HG03432 (cell line): ENCODE measurements at regions not wholly inside any gene's neighbourhood (a gene's known extent, or its start where the extent isn't known, plus 50 kb on each side); places are given as distances from the start of the nearest gene placed in this dataset.

Experiments
- ATAC-seq: cut with Tn5 transposase; IDR thresholded peaks from one replicate; pipeline ENCODE4 v1.9.1; 2021; ENCODE audit warnings: mild to moderate bottlenecking, moderate library complexity; ENCODE audit not compliant: unreplicated experiment

DNA sequence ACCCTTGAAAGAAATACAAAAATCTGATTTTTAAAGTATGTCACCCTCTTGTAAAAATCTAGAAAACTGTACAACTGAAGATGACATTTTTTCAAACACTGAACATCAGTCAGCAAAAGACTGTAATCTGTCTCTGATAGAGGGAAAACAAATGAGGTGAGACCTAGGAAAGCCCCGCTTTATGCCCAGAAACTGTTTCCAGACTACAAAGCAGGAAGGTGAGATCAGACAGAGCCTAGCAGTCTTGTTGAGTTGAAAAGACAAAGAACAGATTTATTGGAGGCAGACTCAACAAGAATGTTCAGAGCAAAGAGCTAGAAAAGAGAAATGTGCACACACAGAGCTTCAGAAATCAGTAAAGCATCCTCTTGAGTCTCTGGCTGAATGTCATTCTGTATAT is 873.6 kb downstream of the LRFN5 start:
- no peak for ATAC-seq

DNA sequence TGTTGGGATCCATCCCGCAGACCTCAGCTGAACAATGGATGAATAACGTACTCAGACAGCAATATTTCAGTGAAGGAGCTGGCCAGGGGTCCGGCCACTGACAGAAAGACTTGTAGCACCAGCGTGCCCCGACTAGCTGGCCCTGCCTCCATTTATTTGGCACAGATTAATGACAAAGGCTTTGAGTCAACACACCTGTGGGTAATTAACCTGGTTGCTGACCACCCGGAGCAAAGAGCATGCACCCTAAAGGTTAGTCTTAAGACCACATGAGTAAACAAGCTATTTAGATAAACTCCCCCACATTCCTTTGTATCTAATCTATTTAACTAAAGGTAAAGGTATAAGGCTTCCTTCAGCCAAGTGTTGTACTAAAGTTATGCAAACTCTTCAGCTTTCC is 868.6 kb downstream of the LRFN5 start:
- no peak for ATAC-seq

DNA sequence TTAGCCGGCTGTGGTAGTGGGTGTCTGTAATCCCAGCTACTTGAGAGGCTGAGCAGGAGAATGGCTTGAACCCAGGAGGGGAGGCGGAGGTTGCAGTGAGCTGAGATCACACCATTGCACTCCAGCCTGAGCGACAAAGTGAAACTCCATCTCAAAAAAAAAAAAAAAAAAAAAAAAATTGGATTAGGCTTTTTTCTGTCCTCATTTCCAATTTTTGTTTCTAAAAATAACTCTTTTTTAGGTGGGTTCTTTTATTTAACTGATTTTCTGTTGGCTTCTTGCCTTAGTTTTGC is 863.7 kb downstream of the LRFN5 start:
- peak; percentile 6 for ATAC-seq

DNA sequence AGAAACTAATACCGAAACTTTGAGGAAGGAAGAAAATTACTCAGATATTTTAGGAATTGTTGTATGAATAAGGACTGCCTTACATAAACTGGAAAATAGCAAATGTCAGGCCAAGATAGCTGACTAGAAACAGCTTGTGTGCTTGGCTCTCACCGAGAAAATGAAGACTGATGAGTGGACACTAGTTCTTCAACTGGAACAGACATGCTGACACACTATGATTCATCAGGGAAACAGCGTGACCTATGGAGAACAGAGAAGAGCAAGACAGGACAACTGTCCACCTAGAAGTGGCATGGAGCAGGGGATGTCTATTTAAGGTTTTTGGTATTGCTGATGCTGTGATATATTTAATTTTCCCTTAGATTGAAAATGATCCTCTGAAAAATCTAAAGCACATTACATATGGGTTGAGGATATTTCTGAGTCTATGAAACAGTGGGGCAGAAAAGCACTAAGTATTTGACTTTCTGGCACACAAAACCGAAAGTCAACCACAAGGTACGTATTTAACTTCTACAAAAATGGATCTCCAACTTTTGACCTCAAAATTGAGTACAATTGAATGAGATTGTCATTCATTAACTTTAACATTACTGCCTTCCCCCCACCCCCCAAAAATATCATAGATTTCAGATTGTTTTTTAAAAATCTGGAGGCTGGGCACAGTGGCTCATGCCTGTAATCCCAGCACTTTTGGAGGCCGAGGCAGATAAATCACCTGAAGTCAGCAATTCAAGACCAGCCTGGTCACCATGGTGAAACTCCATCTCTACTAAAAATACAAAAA is 863.2 kb downstream of the LRFN5 start:
- peak; percentile 53 for ATAC-seq

DNA sequence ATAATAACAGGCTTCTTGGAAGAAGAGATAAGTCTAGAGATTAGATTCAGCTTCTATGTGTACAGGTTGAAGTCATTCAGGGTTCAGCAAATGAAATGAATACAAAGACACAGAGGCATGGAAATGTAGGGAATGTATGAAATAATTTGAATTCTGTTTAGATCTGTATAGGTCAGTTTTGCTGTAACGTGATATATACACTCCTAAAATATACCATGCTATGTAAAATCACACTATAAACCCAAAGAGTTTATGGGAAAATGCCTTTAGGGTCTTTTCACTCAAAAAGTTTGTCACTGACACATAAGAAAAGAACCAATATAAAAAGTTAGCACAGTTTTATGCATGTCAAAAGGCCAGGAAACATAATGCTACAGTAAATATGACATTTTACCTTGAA is 854.0 kb downstream of the LRFN5 start:
- no peak for ATAC-seq

DNA sequence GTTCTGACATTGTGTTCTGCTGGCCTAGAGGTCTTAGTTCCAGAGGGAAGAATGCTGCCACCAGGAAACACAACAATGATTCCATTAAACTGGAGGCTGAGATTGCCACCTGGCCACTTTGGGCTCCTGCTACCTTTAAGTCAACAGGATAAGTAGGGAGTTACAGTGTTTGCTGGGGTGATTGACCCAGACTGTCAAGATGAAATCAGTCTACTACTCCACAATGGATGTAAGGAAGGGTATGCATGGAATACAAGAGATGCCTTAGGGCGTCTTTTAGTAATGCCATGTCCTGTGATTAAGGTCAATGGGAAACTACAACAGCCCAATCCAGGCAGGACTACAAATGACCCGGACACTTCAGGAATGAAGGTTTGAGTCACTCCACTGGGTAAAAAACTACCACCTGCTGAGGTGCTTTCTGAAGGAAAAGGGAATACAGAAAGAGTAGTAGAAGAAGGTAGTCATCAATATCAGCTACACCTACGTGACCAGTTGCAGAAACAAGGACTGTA is 852.6 kb downstream of the LRFN5 start:
- no peak for ATAC-seq

DNA sequence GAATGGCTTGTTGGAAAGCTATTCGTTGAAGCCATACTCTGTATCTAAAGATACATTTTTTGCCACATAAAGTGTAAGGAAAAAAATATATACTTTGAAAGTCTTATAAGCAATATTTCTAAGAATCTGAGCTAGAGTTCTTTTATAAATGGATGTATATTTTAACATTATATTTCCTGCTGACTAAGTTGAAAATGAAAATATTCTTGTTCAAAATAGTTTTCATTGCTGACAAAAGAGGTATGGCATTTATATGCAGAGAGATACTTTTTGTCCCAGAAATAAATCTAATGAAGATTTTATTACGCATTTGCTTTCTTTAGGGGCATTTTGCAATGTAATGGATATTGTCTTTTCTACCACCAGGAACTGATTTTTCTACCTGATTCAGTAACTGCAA is 834.9 kb downstream of the LRFN5 start:
- ATAC-seq, result no peak

DNA sequence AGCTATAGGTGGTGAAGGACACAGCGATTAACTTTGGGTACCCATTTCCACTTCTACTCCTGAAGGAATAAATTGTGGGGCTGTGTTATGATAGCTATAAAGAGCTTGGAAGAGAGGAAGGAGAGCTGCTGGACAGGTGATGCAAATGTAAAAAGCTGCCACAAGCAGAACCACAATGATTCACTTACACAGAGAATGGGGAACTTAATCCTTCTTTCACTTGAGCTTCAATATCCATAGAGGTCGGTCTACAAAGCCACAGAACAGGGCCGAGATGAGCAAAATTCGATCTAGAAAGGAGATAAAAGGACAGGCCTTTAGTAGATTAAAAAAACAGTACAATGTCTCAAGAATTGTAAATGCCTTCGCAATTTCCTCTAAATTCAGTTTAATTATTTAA is 831.1 kb downstream of the LRFN5 start:
- no peak for ATAC-seq

DNA sequence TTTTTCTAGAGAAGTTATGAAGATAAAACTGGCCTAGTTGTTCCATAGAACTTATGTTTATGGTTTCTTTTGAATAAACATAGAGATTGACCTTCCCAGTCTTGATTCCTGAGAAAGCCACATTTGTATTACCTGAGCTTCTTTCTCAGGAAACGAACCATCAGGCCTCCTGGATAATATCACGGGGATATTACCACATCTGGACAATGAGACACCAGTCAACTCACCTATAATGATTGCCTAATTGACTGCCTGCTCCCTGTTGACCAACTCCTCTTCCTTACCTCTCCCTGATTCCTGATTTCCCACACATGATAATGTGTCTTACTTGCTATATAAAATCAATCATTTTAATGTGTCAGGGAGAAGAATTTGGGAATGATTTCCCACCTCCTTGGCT is 822.7 kb downstream of the LRFN5 start:
- peak; percentile 3 for ATAC-seq

DNA sequence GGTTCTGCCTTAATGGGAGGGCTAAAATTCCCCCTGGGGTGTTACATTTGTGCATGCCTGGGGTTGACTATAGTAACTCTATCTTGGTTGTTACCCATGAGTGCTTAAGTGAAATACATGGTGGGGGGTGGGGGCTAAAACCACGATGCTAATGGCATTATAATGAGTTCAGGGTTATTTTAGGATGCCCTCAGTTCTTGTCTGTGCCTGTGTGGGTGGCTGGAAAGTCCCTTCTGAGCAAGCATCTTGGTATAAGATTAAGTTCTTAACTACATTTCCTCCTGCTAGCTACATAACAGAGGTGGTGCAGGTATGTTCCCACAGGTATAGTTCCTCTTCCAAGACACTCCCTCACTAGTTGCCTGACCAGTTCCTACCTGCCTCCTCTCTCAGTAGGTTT is 822.3 kb downstream of the LRFN5 start:
- ATAC-seq, result peak; percentile 99

DNA sequence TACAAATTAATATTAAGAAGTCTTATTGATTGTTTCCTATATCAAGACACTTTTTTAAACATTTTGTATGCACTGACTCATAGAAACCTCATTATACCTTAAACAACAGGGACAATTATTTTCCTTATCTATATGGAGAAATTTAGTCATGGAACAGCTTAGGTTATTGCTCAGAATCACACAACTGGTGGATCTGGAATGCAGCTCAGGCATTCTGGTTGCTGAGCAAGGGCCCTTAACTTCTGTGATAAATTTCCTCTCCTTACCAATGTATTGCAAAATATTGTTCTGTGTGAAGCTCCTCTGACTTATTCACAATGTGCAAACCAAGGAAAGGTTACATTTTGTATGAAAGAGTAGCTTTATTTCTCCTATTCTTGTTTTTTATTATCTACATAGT is 817.8 kb downstream of the LRFN5 start:
- no peak for ATAC-seq

DNA sequence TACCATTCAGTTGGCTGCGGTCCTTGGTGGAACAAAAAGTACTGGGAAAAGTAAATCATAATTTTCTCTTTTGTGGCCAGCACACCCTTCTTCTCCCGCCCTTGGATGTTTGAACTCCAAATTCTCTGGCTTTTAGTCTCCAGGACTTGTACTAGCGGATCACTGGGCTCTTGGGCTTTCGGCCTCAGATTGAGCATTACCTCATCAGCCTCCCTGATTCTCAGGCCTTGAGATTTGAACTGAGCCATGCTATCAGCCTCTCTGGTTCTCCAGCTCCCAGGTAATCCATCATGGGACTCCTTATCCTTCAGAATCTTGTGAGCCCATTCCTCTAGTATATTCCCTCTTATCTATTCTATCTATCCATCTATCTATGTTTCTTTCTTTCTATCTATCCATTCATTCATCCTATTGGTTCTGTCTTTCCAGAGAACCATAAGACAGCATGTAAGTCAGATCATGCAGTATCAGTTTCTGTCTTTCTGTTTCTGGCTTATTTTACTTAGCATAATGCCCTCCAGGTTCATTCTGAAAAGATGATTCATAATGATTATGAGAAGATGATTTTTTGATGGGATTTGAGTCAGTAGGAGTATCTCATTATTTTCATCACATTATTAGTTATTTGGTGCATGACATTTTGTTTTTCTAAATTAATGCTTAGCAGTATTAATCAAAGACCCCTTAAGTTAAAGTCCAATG is 814.9 kb downstream of the LRFN5 start:
- ATAC-seq, result no peak

DNA sequence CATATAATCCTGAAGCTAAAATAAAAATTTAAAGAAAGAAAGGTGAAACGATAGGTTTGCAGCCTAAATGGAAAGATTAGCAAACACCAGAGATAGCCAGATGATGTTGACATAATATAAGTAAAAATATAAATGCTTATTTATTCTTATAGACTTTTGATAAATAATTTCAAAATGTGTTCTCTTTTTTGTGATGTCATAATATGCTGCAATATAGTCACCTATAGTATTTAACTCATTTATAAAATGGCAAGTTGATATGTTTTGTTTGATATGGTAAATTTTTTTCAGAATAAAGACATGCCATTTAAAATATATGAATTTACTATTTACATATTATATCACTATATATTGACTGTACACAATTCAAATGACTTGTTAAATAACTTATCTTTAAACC is 813.4 kb downstream of the LRFN5 start:
- ATAC-seq, result no peak

DNA sequence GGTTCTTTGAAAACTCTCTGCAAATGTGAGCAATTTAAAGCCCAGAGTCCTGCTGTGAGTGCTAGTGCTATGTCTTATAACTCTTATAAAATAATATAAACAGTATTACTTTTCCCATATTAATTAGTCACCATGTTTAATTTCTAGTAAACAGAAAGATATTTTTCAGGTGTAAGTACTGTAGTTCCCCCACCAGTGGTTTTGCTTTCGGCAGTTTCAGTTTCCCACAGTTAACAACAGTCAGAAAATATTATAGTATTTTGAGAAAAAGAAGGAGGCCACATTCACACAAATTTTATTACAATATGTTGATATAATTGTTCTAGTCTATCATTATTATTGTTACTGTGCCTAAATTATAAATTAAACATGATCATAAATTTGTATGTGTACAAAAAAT is 800.5 kb downstream of the LRFN5 start:
- peak; percentile 67 for ATAC-seq

DNA sequence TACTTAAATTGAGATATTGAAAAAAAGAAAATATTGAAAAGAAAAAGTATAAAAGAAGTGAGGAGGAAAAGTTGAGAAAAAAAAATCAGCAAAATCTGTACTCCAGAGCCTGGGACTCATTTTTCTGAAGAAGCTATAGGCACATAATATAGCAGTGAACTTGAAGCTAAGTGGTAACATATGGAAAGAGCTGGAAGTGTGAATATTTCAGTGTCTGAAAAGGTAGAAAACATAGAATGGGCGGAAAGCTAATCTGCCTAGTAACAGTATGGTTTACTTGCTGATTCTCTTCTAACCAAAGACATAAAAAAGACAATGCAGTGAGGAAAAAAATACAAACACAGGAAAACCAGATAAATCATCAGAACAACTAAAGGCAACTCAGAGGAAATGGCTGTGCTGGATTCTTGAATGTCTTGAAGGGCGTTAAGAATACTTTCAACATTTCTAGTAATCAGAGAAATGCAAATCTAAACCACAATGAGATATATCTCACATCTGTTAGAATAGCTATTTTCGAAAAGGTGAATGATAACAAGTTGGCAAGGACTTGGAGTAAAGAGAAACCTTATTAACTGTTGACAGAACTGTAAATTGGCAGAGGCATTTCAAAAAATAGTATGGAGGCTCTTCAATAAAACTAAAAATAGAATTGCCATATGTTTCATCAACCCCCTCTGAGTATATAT is 784.6 kb downstream of the LRFN5 start:
- ATAC-seq, result peak; percentile 80

DNA sequence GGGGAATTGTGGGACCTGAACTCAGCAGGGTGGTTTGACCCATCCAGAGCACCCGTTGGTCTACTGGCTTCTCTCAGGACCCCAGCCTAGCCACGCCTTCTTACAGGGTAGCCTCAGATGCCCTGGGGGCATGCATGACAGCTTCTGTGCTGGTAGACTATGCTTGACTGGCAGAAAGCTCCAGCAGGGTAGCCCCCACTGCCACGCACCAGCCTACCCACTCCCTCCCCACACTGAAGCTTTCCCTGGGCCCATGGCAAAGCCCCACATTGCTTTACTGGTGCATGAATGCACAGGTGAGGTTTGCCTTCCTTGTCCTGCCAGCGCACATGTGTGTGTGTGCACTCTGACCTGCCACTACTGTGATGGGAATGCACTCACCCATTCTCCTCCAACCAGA is 772.2 kb downstream of the LRFN5 start:
- ATAC-seq, result no peak

DNA sequence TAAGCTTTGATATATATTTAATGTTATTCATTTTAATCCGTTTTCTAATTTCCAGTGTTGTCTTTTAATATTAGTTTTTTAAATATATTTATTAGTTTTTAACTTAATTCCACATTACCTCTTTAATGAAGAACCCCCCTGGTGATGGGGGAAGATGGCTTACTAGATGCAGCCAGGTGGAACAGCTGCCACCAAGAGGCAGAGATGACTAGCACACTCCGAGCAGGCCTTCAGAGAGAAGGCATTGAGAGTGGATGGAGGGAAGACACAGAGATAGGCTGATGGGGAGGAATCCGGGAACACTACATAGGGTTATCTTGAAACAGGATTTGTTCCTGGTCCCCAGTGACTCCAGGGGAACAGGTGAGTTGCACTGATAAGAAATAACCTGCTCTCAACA is 771.6 kb downstream of the LRFN5 start:
- ATAC-seq, result no peak

DNA sequence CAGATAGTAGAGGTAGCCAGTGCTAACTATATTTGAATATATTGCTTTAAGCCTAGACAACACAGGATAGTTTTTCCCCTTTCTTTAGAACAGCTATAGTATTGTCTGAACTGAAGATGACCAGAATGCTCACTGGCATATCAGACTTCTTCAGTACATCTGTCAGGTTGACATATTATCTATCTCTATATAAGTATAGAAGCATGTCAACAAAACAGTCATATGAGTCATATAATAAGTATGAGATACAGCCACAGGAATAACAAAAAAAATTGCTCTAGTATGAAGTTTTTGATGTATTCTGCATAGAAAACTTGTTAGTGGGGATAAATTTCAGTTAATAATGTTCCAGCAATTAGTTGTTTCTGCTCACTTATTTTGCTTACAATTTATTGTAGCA is 767.7 kb downstream of the LRFN5 start:
- ATAC-seq, result no peak

DNA sequence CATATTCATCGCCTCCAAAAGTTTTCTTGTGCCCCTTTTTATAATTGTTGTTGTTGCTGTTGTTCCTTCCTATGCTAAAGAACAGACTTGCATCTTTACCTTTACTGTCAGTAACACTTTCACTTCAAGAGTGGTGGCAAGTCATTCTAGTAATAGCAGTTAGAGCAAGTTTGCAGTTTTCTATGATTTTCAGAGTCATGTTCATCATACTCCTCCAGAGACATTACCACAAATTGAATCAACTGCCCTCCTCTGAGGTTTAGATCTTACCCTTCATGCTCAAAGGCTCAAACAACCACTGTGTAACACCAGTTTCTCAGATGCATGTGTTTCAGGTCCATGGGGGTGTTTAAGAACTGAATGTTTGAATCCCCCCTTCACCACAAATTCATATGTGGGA is 763.4 kb downstream of the LRFN5 start:
- ATAC-seq, result no peak

DNA sequence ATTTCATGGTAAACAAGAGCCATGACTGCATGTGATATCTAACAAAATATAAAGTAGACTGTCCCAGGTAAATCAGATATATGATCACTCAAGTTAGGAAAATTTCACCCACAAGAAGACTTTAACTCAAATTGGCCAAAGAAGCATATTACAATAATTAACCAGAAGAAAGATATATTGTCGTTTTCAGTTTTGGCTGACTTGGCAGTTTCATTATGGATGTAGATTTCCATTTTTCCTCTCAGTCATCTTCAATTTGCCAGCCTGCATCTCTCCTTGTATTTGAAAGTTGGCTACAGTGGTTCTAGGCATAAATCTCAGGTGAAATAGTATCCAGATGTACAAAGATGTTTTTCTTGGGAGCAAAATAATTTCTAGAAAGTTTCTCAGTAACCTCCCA is 761.6 kb downstream of the LRFN5 start:
- ATAC-seq, result no peak

DNA sequence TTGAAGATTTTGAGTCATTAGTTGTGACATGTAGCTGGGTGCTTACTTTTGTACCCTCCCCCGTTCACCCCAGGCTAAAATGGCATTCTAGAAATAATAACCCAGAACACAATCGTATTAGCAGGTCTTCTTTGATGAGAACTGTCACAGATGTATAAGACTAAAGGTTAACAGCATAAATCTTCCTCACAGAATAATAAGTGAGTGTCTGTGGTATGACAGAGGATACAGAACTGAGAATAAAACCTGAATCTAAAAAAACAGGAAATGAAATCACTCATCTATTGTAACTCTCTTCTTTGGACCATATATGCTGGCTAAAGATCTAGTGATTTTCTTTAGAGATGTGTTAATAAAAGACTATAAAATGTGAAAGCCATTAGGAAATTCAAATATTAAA is 746.6 kb downstream of the LRFN5 start:
- ATAC-seq, result peak; percentile 67

DNA sequence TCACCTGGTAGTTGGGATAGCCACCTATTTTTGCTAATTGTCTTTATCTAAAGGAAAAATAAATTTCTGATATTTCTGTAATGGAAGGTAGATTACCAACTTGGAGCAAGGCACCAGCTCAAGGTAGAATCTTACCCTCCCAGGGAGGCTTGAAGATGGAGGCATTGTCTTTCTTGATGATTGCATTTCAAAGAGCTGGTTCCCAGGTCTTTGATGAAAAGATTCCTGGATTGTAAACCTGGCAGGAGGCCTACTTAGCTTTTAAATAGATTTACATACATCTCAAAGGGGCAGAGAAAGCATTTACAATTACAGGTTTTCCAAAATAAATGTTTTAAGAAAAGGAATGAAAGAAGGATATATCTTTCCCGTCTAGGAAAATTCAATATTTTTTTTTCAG is 729.2 kb downstream of the LRFN5 start:
- no peak for ATAC-seq
